Suprapubic skin (tissue), 4 donors: ENCODE measurements at regions not wholly inside any gene's neighbourhood (a gene's known extent, or its start where the extent isn't known, plus 50 kb on each side); places are given as distances from the start of the nearest gene placed in this dataset.

Experiments used
- POLR2A ChIP-seq, 2 donors: fragments of 450-650 bp; IDR thresholded peaks; one replicate each; pipeline ENCODE4 v1.6.1; 2017; ENCODE audit warnings: antibody characterized with exemption in 2 of 2, mild to moderate bottlenecking in 2 of 2, moderate library complexity in 2 of 2
- POLR2AphosphoS5 ChIP-seq, 3 donors: sonication (generic); formaldehyde crosslinking; IDR thresholded peaks; one replicate each; pipeline ENCODE4 v1.6.1; 2017; ENCODE audit warnings: antibody characterized with exemption in 3 of 3
- TF ChIP-seq, protein P1 (sequence below), 2 donors: fragments of 200-600 bp in 1 of 2; fragments of 450-650 bp in 1 of 2; sonication (generic) in 1 of 2; IDR thresholded peaks; one replicate each; pipeline ENCODE4 v1.5.1; 2016 to 2019; ENCODE audit warnings: antibody characterized with exemption in 2 of 2, mild to moderate bottlenecking in 1 of 2, moderate library complexity in 1 of 2

DNA sequence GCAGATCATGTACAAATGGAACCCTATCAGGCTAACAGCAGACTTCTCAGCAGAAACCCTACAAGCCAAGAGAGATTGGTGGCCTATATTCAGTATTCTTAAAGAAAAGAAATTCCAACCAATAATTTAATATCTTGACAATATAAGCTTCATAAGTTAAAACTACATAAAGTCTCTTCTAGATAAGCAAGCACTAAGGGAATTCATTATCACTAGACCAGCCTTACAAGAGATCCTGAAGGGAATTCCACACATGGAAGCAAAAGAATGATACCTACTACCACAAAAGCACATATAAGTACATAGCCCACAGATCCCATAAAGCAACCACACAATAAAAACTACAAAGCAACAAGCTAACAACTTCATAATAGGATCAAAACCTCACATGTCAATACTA lies 60.4 kb upstream of the SCAF11 start:
- TF ChIP-seq POLR2A (IDR thresholded peaks at IDR 0.05) = no peak
- TF ChIP-seq, protein P1, sequence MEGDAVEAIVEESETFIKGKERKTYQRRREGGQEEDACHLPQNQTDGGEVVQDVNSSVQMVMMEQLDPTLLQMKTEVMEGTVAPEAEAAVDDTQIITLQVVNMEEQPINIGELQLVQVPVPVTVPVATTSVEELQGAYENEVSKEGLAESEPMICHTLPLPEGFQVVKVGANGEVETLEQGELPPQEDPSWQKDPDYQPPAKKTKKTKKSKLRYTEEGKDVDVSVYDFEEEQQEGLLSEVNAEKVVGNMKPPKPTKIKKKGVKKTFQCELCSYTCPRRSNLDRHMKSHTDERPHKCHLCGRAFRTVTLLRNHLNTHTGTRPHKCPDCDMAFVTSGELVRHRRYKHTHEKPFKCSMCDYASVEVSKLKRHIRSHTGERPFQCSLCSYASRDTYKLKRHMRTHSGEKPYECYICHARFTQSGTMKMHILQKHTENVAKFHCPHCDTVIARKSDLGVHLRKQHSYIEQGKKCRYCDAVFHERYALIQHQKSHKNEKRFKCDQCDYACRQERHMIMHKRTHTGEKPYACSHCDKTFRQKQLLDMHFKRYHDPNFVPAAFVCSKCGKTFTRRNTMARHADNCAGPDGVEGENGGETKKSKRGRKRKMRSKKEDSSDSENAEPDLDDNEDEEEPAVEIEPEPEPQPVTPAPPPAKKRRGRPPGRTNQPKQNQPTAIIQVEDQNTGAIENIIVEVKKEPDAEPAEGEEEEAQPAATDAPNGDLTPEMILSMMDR (IDR thresholded peaks at IDR 0.05) = no peak
- TF ChIP-seq POLR2AphosphoS5 (IDR thresholded peaks at IDR 0.05) = no peak
